Sigmoid colon (tissue), 4 donors: ENCODE measurements at regions not wholly inside any gene's neighbourhood (a gene's known extent, or its start where the extent isn't known, plus 50 kb on each side); places are given as distances from the start of the nearest gene placed in this dataset.

Experiments used
- EP300 ChIP-seq, 4 donors: sonication (generic); formaldehyde crosslinking; IDR thresholded peaks; one replicate each; pipeline ENCODE4 v1.6.1; 2017; ENCODE audit warnings: antibody characterized with exemption in 4 of 4
- POLR2A ChIP-seq, 2 donors: fragments of 450-650 bp; IDR thresholded peaks; one replicate each; pipeline ENCODE4 v1.6.1; 2016; ENCODE audit warnings: antibody characterized with exemption in 2 of 2, mild to moderate bottlenecking in 2 of 2, moderate library complexity in 2 of 2
- POLR2AphosphoS5 ChIP-seq, 4 donors: sonication (generic); formaldehyde crosslinking; IDR thresholded peaks; one replicate each; pipeline ENCODE4 v1.6.1; 2017; ENCODE audit warnings: antibody characterized with exemption in 4 of 4
- TF ChIP-seq, protein P1 (sequence below), 4 experiments: fragments of 450-650 bp in 3 of 4; fragments of 200-600 bp in 1 of 4; IDR thresholded peaks; one replicate each; pipeline ENCODE4 v1.5.1; 2016 to 2019; ENCODE audit warnings: antibody characterized with exemption in 4 of 4, mild to moderate bottlenecking in 3 of 4, moderate library complexity in 2 of 4

DNA sequence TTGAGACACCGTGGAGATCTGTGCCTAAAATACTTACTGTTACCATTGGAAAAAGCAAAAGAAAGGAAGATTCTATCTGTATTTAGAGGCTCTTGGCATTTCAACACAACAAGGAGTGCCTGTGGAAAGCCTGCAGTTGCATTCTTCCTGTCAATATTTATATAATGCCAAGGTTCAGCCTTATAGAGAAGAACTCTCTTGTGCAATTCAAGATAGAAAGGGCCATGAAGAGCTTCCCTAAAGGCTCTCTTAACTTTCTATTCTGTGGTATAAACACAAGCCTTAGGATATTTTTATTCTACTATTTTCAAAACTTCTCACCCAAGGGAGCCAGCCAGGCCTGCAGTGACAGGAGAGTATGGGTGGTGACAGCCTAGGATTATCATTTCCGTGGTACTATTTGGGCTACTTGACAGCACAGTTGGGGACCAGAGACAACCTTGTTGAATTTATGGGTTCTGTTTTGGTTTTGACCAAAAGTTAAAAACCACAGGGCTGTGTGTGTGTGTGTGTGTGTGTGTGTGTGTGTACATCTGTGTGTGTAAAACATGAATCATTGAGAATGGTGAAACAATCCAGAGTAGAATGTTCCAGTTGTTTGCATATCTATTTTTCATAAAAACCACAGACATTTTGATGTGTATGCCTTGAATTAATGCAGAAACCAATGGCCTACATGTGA lies 700.9 kb upstream of the SLC35B3 start:
- TF ChIP-seq, protein P1, sequence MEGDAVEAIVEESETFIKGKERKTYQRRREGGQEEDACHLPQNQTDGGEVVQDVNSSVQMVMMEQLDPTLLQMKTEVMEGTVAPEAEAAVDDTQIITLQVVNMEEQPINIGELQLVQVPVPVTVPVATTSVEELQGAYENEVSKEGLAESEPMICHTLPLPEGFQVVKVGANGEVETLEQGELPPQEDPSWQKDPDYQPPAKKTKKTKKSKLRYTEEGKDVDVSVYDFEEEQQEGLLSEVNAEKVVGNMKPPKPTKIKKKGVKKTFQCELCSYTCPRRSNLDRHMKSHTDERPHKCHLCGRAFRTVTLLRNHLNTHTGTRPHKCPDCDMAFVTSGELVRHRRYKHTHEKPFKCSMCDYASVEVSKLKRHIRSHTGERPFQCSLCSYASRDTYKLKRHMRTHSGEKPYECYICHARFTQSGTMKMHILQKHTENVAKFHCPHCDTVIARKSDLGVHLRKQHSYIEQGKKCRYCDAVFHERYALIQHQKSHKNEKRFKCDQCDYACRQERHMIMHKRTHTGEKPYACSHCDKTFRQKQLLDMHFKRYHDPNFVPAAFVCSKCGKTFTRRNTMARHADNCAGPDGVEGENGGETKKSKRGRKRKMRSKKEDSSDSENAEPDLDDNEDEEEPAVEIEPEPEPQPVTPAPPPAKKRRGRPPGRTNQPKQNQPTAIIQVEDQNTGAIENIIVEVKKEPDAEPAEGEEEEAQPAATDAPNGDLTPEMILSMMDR (IDR thresholded peaks at IDR 0.05) = no peak
- no peak for TF ChIP-seq EP300 (IDR thresholded peaks at IDR 0.05)
- no peak for TF ChIP-seq POLR2A (IDR thresholded peaks at IDR 0.05)
- TF ChIP-seq POLR2AphosphoS5 (IDR thresholded peaks at IDR 0.05) = no peak
